Stimulated activated CD8-positive, alpha-beta memory T cell treated with anti-CD3 and anti-CD28 coated beads, Interleukin-4, amount 100 ng/mL, for 48 hours (primary cell): ENCODE measurements at regions not wholly inside any gene's neighbourhood (a gene's known extent, or its start where the extent isn't known, plus 50 kb on each side); places are given as distances from the start of the nearest gene placed in this dataset.

Source experiments
- DNase-seq: peaks from one replicate; pipeline ENCODE4 v3.0.0-alpha.2; 2020

DNA sequence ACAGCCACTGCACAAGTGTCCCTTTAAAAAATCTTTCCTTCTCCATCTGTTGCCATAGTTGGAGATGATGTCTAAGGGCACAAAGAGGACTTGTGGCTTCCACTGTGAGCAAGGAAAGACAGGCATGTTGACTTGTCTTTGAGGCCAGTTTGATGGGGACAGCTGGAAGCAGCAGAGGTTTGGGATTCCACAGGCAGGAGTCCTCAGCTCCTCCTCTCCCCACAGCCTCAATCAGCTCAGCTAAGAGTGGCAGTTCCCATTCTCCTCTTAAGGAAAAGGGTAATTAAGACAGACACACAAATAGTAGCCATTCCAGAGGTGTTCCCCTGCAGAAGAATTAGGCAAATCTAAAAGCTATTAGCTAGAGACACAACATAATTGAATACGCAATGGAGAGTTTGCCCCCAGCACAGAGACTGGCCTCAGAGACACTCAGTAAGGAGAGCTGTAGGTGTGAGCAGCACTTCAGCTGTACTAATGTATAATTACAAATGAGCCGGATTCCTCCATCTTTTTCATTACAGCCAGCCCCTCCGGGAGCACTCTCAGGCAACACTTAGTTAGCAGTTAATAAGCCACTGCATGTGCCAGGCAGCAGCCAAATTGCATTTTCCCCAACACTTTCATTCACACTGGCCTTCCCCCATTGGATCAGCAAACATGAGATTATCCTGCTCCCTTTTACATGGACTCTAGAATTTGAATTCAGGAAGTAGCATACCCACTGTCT is 434.0 kb downstream of the FOXO1 start:
- DNase-seq = no peak

DNA sequence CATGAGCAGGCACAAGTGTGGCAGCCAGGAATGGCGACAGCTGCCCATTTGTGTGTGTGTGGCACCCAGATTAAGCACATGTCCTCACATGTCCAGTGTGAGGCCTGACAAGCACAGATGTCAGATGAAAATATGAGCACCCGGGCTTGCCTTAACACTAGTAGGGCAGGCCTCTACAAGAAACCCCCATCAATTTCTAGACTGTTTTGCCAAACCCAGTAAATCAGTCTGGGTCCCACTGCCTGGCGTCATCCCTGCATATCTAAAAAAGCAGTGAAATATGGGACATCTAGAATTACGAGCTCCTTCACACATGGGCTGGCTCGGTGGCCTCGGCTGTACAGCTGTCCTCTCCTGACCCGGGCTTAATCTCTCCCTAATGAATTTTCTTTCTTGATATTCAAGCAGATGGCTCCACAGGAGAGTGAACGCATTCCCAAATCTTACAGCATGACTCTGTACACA is 432.7 kb downstream of the FOXO1 start:
- no peak for DNase-seq

DNA sequence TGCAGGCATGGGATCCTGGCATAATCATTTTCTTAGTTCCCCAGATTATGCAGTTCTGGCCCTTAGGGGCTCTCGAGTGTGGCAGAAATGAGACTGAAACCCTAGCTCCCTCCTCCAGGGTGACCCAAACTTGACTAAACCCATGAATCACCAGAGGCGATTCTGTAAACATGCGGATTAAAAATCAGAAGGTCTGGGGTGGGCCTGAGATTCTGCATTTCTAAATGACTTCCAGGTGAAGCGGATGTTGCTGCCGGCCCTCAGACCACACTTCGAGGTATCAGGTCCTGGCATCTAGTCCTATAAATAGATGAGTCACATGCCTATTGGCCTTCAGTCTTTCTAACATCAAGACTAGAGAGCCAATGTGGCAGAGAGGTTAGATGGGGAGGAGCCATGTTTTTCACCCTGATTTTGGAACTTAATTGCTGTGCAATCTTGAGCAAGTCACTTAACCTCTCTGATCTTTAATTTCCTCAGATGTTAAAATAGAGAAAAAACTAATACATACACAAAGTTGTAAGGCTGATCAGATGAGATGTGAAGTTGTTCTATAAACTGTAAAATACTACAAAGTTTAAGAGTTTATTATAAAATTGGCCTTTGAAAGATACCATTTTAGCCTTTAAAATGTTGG is 431.2 kb downstream of the FOXO1 start:
- no peak for DNase-seq

- no peak for DNase-seq
Measured at GRCh38 chr13:40236566-40237168, 429.8 kb downstream of the FOXO1 start.

DNA sequence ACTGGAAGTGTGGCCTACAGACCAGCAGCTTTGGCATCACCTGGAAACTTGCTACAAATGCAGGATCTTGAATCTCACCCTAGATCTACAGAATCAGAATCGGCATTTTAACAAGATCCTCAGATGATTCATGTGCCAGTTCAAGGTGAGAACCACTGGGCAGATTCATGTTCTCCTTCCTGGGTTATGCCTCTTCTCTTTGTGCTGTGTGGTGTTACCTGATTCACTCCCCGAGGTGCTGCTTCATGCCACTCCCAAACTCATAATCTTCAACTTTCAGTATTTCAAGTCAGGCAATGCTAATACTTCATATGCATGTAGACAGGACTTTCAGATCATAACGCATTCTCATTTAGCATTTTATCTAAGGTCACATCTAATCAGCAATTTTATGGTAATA is 427.7 kb downstream of the FOXO1 start:
- no peak for DNase-seq

- no peak for DNase-seq
Measured at GRCh38 chr13:40240293-40240692, 426.1 kb downstream of the FOXO1 start.

- DNase-seq = no peak
Measured at GRCh38 chr13:40241125-40241798, 425.2 kb downstream of the FOXO1 start.

DNA sequence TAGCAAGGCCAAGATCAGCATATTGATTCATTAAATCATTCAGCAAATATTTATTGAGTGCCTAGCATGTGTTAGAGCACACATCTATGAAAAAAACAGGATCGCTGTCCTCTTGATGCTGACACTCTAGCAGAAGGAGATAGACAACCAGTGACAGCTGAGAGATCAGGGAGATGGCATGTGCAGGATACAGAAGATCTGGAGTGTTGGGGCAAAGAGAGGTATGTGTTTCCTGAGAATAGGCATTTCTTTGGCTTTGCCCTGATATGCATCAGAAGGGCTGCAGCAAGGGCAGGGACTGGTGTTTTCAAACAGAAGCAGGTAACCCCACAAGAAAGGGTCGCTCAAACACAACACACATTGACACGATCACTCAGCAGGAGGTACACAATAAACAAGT is 423.4 kb downstream of the FOXO1 start:
- no peak for DNase-seq

GRCh38 chr13:40243982-40244381 is 422.5 kb downstream of the FOXO1 start:
- DNase-seq = no peak

- DNase-seq = no peak
Measured at GRCh38 chr13:40245567-40245966, 420.9 kb downstream of the FOXO1 start.

DNA sequence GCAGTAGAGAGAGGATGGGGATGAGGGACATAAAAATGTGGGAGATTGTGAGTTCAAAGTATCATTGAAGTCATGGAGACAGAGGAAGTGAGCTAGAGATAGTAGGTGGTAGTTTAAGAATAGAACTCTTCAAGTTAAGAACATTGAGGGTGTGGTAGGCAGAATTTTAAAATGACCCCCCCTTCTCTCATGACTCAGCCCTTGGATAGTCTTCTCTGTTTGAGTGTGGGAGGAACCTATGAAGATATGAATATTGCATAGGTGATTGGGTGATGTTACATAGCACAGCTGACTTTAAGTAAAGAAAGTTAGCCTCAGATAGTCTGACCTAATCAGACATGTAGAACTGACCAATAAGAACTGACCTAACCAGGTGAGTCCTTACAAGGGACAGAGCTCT is 418.6 kb downstream of the FOXO1 start:
- no peak for DNase-seq

GRCh38 chr13:40251343-40252032 is 415.0 kb downstream of the FOXO1 start:
- DNase-seq = no peak

- no peak for DNase-seq
Measured at GRCh38 chr13:40252241-40252640, 414.2 kb downstream of the FOXO1 start.

DNA sequence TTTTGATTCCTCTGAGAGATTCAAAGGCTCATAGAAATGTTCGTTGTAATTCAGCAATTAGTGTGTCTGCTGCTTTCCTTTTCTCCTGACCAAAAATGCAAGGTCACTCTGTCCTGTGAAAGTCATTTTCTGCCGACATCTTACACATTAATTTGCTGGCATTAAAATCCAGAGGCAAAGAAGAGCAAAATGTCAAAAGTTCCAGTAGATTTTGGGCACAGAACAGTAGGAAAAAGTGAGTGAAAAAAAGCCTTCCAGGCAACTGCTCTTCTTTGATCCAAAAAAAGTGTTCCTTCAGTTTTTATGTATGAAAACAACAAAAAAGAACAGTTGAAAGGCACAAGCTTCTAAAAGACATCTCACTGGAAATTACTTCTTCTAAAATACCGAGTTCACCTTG is 413.8 kb downstream of the FOXO1 start:
- DNase-seq = no peak

DNA sequence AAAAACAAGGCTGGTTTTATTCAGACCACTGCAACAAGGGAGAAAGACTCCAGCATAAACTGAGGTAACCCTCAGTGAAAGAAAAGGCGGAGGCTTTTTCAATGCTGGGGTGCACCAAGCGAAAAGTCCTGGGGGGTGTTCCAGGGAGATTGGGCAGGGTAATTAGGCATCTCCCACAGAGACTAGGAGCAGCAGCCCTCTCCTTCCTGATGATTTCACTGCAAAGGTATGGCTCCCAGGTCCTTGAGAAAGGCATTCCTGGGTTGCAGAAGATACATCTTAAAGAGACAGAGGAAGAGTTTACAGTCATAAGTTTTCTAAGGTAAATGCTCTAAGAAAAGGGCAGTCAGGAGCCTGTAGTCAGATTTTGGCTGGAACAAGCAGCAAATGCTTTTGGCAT is 412.0 kb downstream of the FOXO1 start:
- no peak for DNase-seq

GRCh38 chr13:40255551-40255950 is 410.9 kb downstream of the FOXO1 start:
- DNase-seq = no peak

DNA sequence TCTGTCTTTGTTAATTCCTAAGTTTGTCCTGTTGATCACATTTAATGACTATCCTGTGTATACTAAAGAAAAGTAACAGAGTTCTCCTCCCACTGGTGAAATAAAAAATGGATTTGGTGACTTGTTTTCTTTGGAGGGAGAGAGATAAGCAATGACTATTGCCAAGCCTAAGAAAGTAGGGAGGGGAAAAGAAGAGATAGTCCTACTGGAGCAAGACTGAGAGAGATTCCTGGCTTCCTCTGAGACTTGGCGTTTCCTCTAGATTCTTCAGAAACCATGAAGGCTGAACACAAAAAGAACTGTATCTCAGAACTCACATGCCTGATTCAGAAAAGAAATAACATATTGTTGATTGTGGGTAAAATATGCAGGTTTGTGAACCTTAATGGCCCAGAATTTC is 406.5 kb downstream of the FOXO1 start:
- no peak for DNase-seq

DNA sequence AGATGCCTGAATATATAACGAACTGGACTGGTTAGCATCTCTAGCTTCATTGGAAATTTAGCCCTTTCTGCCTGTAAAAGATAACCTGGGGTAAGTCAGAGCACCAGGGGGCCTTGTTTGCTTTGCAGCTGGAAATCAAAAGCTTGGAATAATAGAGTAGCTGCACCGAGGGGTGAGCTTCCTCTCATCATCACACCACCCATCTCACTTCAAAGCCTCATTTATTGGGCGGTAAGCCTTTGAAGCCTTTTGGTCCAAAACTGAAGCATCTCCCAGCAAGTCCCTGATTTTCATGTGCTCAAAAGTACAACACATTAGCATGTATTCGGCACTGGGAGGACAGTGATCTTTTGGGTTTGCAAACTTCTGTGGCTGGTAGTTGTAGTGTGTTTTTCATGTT is 405.1 kb downstream of the FOXO1 start:
- no peak for DNase-seq

- no peak for DNase-seq
Measured at GRCh38 chr13:40261947-40262346, 404.5 kb downstream of the FOXO1 start.

GRCh38 chr13:40269086-40269485 is 397.4 kb downstream of the FOXO1 start:
- DNase-seq = no peak

DNA sequence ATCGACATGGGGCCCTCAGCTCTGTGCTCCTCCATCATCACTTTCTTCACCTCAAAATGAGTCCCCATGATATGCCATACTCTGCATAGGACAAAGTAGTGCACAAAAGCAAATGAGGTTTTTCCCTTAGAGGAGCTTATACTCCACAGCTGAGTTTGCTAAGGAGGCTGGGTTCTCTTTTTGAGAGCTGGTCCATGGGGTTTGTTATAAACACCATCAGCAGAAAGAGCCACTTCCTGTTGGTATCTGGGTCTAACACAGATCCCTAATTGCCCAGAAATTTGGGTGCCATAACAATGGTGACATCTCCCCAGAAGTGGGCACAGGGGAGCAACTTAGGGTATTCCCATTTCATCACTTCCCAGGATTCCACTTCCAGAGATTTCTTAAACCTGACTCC is 395.7 kb downstream of the FOXO1 start:
- no peak for DNase-seq

DNA sequence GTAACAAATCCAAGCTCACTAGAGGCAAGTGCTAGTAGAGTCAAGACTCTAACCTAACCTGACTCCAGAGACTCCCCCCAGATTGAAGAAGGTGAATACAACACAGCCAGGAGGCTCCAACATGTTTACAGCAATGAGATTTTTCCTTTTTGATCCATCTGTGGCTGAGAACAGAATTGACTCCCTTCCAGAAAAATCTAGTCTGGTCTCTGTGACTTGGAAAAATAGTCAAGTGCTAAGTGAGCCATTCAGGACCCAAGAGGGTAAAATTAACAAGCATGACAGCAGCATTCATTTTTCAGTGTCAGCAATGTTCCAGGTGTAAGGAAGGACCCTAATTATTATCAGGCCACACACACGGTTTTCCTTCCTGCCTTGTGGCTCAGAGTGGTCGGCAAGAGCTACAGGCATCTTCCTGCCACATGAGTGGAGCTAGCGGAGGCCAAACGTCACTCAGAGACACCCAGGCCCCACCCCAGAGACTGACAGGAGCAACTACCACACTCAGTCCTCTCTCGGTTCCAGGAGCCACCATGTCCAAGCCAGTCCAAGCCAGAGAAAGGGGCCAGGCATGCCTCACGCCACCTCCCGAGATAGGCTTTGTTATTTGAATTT is 395.1 kb downstream of the FOXO1 start:
- DNase-seq = no peak
